ENCODE measurements at regions not wholly inside any gene's neighbourhood (a gene's known extent, or its start where the extent isn't known, plus 50 kb on each side); places are given as distances from the start of the nearest gene placed in this dataset.

GRCh38 chr16:79833559-79833958 lies 233.0 kb upstream of the MAF start:
- DNase-seq (ENCODE audit: low read depth in 3 of 3) = no peak

- DNase-seq (ENCODE audit: low read depth in 3 of 3) = no peak
Observed at GRCh38 chr16:79826732-79827475, 226.4 kb upstream of the MAF start.

GRCh38 chr16:79825002-79825401 lies 224.5 kb upstream of the MAF start:
- DNase-seq (ENCODE audit: low read depth in 3 of 3) = no peak

- DNase-seq (ENCODE audit: low read depth in 3 of 3) = no peak
Observed at GRCh38 chr16:79823639-79824038, 223.1 kb upstream of the MAF start.

- DNase-seq (ENCODE audit: low read depth in 3 of 3) = no peak
Observed at GRCh38 chr16:79821911-79822310, 221.4 kb upstream of the MAF start.

- no peak for DNase-seq (ENCODE audit: low read depth in 3 of 3)
Observed at GRCh38 chr16:79816081-79816497, 215.6 kb upstream of the MAF start.

GRCh38 chr16:79815049-79815448 lies 214.5 kb upstream of the MAF start:
- no peak for DNase-seq (ENCODE audit: low read depth in 3 of 3)

GRCh38 chr16:79814124-79814523 lies 213.6 kb upstream of the MAF start:
- DNase-seq (ENCODE audit: low read depth in 3 of 3) = no peak

GRCh38 chr16:79811541-79811940 lies 211.0 kb upstream of the MAF start:
- no peak for DNase-seq (ENCODE audit: low read depth in 3 of 3)

GRCh38 chr16:79810449-79811189 lies 210.1 kb upstream of the MAF start:
- no peak for DNase-seq (ENCODE audit: low read depth in 3 of 3)

- DNase-seq (ENCODE audit: low read depth in 3 of 3) = no peak
Observed at GRCh38 chr16:79809376-79809775, 208.8 kb upstream of the MAF start.

GRCh38 chr16:79808731-79809130 lies 208.2 kb upstream of the MAF start:
- no peak for DNase-seq (ENCODE audit: low read depth in 3 of 3)

- no peak for DNase-seq (ENCODE audit: low read depth in 3 of 3)
Observed at GRCh38 chr16:79806757-79807156, 206.2 kb upstream of the MAF start.

- no peak for DNase-seq (ENCODE audit: low read depth in 3 of 3)
Observed at GRCh38 chr16:79805621-79806020, 205.1 kb upstream of the MAF start.

- no peak for DNase-seq (ENCODE audit: low read depth in 3 of 3)
Observed at GRCh38 chr16:79801646-79802045, 201.1 kb upstream of the MAF start.

- DNase-seq (ENCODE audit: low read depth in 3 of 3) = no peak
Observed at GRCh38 chr16:79800016-79800608, 199.6 kb upstream of the MAF start.

GRCh38 chr16:79798416-79799053 lies 198.0 kb upstream of the MAF start:
- DNase-seq (ENCODE audit: low read depth in 3 of 3) = no peak

GRCh38 chr16:79797486-79797885 lies 196.9 kb upstream of the MAF start:
- DNase-seq (ENCODE audit: low read depth in 3 of 3) = no peak

- no peak for DNase-seq (ENCODE audit: low read depth in 3 of 3)
Observed at GRCh38 chr16:79795556-79795955, 195.0 kb upstream of the MAF start.

- no peak for DNase-seq (ENCODE audit: low read depth in 3 of 3)
Observed at GRCh38 chr16:79794941-79795340, 194.4 kb upstream of the MAF start.

GRCh38 chr16:79792664-79793351 lies 192.3 kb upstream of the MAF start:
- no peak for DNase-seq (ENCODE audit: low read depth in 3 of 3)

- no peak for DNase-seq (ENCODE audit: low read depth in 3 of 3)
Observed at GRCh38 chr16:79792076-79792475, 191.5 kb upstream of the MAF start.

Data from stimulated activated CD4-positive, alpha-beta T cell treated with anti-CD3 and anti-CD28 coated beads, TNF-alpha, amount 100 ng/mL, for 48 hours (primary cell).